HL-60/S4 (cell line): ENCODE measurements at regions not wholly inside any gene's neighbourhood (a gene's known extent, or its start where the extent isn't known, plus 50 kb on each side); places are given as distances from the start of the nearest gene placed in this dataset.
"Not testable (repeated sequence)": the region's sequence is repeated elsewhere in the genome, so short reads cannot be mapped to it uniquely, and the experiment has no call there.

Experiments used
- in situ Hi-C: fragments of 300-500 bp; cut with MboI; formaldehyde crosslinking; loops from 2 replicates; pipeline ENCODE4 v1.14.3; 2022; ENCODE audit warnings: low sequenced_read_pairs

GRCh38 chr16:88311860-88312259 is 70.9 kb upstream of the ZNF469 start:
- in situ Hi-C loops = not testable (repeated sequence)

DNA sequence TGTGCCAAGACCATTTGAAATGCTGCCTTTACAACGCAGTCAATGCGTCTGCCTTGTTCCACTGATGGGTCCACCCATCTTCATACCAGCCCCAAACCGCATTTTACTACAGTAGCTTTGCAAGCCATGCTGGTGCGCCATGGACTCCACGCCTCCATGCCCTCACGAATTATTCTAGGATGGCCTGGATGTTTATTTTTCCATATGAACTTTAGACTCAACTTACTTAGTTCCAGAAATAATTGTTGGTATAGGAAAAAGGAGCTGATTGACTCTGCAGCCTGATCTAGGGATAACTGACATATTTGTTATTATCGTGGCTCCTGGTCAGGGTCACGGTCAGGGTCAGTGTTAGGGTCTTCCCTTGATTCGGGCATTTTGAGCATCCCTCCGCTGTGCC is 70.0 kb upstream of the ZNF469 start:
- in situ Hi-C loops = no loop called here

DNA sequence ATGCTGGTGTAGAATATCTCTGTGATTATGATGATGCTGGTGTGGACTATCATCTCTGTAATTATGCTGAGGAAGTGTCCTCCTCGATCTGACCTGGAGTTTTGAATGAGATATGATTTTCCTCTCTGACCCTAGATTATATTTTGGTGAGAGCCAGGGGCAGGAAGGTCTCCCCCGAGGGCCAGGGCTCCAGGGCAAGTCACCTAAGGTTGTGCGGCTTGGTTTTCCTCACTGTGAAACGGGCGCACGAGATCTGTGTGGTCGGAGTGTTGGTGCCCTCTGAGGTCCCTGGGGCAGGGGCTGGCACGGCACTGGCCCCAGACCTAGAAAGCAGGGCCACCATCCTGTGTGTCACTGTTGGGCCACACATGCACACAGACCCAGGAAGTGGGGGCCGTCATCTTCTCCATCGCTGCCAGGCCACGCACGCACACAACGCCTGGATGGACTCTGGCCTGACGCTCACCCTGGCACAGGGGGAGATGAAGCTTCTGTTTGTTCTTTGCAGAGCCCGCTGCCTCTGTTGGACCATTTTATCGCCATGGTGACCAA is 67.7 kb upstream of the ZNF469 start:
- in situ Hi-C loops = no loop called here

DNA sequence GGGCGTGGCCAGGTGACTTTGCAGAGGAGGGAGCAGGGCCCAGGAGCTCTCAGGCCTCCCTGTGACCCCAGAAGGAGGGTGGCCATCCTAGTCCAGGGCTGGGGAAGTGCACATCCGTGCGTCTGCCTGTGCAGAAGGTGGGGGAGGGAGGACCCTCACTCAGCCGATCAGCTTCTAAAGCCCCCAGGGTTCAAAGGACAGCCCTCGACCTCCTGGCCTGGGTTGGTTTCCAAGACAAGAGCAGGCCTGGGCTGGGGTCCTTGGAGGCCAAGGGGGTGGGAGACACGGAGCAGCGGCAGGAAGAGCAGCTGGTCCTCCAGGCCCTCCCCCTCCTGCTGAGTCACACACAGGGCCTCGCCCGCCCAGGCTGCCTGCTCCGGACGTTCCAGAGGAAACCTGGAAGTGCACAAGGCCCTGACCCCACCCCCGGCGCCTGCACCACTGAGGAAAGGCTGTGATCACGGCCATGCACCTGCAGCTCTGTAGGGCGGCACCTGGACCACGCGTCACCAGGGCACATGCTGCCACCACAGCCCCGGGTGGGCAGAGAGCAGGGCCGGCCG is 67.1 kb upstream of the ZNF469 start:
- in situ Hi-C loops = no loop called here

GRCh38 chr16:88316151-88316550 is 66.6 kb upstream of the ZNF469 start:
- in situ Hi-C loops = no loop called here

DNA sequence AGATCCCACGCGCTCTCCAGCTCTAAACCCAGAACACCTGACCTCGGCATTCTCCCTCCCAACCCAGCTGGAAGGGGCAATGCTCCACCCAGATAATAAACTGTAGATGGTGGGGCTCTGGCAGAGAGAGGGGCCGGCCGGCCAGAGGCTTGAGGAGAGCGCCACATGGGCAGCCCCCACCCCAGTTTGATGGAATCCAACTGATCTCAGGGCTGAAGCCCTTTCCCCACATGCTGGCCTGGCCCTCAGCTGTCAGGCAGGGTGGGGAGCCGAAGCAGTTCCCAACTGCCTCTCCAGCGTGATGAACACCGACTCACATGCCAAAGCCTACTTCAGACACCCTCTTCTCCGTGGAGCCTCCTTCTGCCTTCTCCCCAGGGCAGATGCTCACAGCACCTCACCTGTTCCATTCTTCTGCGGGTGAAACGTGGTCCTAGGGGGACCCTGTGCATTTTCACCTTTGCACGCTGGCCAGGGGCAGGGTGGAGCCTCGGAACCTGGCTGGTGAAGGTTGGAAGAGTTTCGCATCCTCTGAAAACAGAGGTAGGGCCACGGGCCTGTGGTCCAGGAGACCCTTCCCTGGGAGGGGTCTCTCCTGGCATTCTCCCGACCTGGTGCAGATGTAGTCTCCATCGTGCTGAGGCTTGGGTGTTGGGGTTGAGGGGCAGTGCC is 65.7 kb upstream of the ZNF469 start:
- in situ Hi-C loops = no loop called here

DNA sequence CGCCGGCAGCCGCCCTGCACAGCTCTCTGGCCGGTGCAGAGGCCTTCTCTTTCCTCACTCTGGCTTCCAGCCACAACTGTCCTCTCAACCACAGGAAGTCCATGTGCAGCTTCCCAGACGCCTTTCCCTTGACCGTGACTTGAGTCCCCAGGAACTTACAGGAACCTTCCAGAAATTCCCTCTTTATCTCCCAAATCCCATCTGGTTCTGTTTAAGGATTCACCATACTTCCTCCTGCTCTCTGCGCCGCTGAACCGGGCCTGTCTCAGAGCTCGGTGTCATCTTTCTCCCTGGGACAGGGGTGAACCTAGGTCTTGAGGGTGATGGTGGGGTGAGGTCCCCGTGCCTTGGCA is 65.2 kb upstream of the ZNF469 start:
- in situ Hi-C loops = no loop called here

GRCh38 chr16:88318051-88318450 is 64.7 kb upstream of the ZNF469 start:
- in situ Hi-C loops = no loop called here

DNA sequence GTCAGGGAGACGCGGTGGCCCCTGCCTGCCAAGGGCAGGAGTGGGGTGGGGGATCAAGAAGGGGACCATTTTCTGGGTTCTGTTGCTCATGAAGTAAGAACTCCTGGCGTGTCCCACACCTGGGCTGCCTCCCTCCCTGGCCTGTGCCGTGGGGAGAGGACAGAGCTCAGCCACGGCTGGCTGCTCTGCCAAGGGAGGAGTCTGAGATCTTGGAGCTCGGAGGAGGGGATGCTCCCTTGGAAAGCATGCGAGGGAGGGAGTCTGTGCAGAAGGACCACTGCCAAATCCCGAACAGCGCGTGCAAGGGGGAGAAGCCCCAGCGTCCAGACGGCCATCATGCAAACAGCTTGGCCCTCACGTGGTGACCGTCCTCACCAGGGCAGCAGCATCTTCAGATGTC is 64.2 kb upstream of the ZNF469 start:
- in situ Hi-C loops = no loop called here

DNA sequence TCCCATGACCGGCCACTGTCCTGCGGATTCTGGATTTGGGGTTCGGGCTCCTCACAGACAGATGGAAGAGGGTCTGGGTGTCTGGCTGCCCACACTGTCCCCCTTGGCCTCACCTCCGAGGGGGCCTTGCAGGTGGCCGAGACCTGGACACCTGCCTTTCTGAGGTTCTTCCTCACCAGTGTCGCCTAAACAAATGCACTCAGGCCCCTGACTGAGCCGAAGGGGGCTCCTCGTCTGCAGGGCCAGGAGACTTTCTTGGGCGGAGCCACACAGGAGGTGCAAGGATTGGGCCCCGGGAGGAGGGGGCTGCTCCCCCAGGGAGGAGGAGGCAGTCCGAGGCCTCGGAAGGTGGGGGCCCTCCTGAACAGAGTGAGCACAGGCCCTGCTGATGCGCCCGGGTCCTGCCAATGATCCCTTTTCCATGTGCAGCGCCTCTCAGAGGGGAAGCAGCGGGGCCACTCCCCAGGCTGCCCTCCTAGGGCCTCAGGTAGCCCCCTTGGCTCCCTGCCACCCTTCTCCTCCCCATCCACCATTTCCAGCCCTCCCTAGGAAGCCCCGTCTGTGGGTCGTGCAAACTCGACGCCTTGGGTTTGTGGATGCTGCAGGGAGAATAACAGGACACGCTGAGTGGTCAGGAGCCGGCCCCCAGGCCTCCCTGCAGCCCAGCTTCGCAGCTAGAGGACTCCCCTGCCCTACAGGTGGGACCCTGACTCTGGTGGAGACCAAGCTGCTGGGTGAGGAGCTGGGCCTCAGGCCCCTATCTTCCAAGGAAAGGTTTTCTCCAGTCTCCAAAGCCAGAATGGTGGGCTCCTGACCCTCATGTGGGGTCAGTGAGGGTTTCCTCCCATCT is 63.4 kb upstream of the ZNF469 start:
- in situ Hi-C loops = no loop called here

GRCh38 chr16:88320947-88321634 is 61.7 kb upstream of the ZNF469 start:
- in situ Hi-C loops = no loop called here

- in situ Hi-C loops = no loop called here
Observed at GRCh38 chr16:88321635-88322499, 60.9 kb upstream of the ZNF469 start.

GRCh38 chr16:88322500-88322970 is 60.2 kb upstream of the ZNF469 start:
- in situ Hi-C loops = no loop called here

- in situ Hi-C loops = no loop called here
Observed at GRCh38 chr16:88323041-88323440, 59.7 kb upstream of the ZNF469 start.

DNA sequence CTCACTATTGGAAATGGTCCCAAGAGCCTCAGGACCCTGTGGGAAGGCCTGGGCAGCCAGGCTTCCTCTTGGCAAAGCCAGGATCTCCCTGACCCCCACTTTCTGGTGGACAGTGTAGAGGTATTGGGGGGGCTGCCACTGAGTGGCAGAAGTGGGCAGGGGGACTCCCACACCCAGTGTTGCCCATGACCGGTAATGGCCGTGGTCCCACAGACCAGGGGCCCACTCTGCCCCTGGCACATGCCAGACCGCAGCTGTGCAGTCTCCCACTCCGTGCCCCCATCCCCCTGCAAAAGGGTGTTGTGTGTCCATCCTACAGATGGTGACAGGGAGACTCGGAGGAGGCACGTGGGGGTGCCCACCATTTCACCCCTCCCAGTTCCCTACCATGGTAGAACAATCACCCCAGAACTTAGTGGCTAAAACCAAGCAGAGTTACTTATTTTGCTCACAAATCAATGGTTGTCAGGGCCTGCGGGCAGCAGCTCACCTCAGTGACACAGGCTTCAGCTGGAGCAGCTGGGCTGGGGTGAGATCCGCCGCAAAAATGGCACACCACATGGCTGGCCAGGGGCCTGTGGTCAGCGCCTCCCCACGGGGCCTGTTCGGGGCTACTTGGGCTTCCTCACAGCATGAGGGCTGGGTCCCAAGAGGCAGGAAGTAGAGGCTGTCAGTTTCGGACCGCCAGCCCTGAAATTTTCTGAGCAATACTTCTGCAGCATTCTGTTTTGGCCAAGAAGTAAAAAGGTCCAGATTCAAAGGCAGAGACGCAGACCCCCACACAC is 59.0 kb upstream of the ZNF469 start:
- in situ Hi-C loops = no loop called here

DNA sequence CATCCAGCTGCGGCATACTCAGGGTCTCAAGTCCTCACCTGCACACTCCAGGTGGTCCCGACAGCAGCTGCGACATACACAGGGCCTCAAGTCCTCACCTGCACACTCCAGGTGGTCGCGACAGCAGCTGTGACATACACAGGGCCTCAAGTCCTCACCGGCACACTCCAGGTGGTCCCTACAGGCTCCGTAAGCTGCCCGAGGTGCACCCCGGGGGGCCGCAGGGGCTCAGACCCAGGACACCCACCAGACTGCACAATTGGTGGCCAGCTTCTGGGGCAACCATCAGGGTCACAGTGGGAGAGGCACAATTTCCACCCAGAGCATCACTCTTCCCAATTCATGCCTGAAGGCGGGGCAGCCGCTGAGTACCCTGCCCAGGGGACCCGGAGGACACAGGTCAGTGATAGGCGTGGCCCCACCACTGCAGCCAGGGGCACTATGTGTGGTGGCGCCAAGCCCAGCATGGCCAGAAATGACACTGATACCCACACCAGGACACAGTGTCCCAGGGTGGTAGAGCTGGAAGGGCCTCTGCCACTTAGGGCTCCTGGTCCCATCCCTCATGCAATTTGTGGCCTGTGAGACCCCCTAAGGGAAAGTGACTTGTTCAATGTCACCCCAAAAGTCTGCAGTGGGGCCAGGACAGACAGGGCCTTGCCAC is 57.5 kb upstream of the ZNF469 start:
- in situ Hi-C loops = no loop called here

- in situ Hi-C loops = no loop called here
Observed at GRCh38 chr16:88325976-88326375, 56.8 kb upstream of the ZNF469 start.

DNA sequence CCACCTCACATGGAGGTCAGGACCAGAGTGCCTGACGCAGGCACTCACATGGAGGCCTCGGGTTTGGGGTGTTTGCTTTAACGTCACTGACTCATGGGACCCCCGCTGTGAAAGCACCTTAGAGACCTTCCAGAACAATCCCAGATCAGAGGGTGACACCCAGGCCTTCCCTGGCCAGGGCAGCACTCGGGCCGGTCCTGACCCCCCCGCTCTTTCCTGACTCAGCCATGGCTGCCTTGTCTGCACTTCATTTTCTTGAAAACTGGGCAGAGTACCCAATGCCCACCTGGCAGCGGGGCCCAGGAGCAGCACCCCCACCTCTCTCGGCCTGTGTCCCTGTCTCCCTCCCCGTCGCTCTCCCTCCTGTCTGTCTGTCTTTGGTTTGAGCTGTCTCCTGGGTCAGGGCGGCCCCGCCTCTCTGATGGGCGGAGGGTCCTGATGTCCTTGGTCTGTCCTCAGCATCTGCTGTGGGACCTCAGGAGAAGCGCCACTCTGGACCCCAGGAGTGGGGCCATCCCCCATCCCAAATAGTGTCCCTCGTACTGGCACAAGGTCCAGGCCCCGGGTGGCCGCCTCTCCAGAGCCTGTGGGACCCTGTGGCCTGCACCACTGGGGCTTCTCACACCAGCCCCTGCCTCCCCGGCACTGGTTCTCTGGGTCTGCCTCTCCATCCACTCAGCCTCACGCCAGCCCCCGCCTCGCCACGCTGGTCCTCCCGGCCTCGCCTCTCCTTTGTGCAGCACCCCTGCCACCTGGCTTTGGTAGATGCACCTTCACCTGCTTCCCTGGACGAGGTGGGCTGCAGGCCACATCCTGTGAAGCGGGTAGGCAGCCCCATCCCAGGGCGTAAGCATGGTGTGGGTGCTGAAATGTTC is 55.9 kb upstream of the ZNF469 start:
- in situ Hi-C loops = no loop called here
